ENCODE measurements at regions not wholly inside any gene's neighbourhood (a gene's known extent, or its start where the extent isn't known, plus 50 kb on each side); places are given as distances from the start of the nearest gene placed in this dataset.

- in situ Hi-C loops (cut with HindIII; ENCODE audit: low sequenced_read_pairs), result no loop called here
These were observed 105.1 kb upstream of the SLC25A48 start for GRCh38 chr5:135729321-135729786.

- in situ Hi-C loops (cut with HindIII; ENCODE audit: low sequenced_read_pairs), result no loop called here
These were observed 109.8 kb upstream of the SLC25A48 start for GRCh38 chr5:135724617-135725016.

GRCh38 chr5:135723491-135723890, 111.0 kb upstream of the SLC25A48 start:
- in situ Hi-C loops (cut with HindIII; ENCODE audit: low sequenced_read_pairs), result no loop called here

GRCh38 chr5:135721548-135722090, 112.8 kb upstream of the SLC25A48 start:
- in situ Hi-C loops (cut with HindIII; ENCODE audit: low sequenced_read_pairs), result no loop called here

- in situ Hi-C loops (cut with HindIII; ENCODE audit: low sequenced_read_pairs), result no loop called here
These were observed 114.3 kb upstream of the SLC25A48 start for GRCh38 chr5:135720191-135720590.

- in situ Hi-C loops (cut with HindIII; ENCODE audit: low sequenced_read_pairs), result no loop called here
These were observed 114.9 kb upstream of the SLC25A48 start for GRCh38 chr5:135719428-135720063.

GRCh38 chr5:135718651-135719050, 115.8 kb upstream of the SLC25A48 start:
- in situ Hi-C loops (cut with HindIII; ENCODE audit: low sequenced_read_pairs), result no loop called here

GRCh38 chr5:135718151-135718550, 116.3 kb upstream of the SLC25A48 start:
- in situ Hi-C loops (cut with HindIII; ENCODE audit: low sequenced_read_pairs), result no loop called here

GRCh38 chr5:135715267-135716055, 119.0 kb upstream of the SLC25A48 start:
- in situ Hi-C loops (cut with HindIII; ENCODE audit: low sequenced_read_pairs), result no loop called here

GRCh38 chr5:135714126-135714894, 120.2 kb upstream of the SLC25A48 start:
- in situ Hi-C loops (cut with HindIII; ENCODE audit: low sequenced_read_pairs), result no loop called here

GRCh38 chr5:135713161-135713915, 121.1 kb upstream of the SLC25A48 start:
- in situ Hi-C loops (cut with HindIII; ENCODE audit: low sequenced_read_pairs), result no loop called here

- in situ Hi-C loops (cut with HindIII; ENCODE audit: low sequenced_read_pairs), result no loop called here
These were observed 122.6 kb upstream of the SLC25A48 start for GRCh38 chr5:135711911-135712310.

GRCh38 chr5:135710045-135710675, 124.3 kb upstream of the SLC25A48 start:
- in situ Hi-C loops (cut with HindIII; ENCODE audit: low sequenced_read_pairs), result no loop called here

GRCh38 chr5:135709208-135709575, 125.3 kb upstream of the SLC25A48 start:
- in situ Hi-C loops (cut with HindIII; ENCODE audit: low sequenced_read_pairs), result no loop called here

- in situ Hi-C loops (cut with HindIII; ENCODE audit: low sequenced_read_pairs), result no loop called here
These were observed 125.8 kb upstream of the SLC25A48 start for GRCh38 chr5:135708481-135709207.

- in situ Hi-C loops (cut with HindIII; ENCODE audit: low sequenced_read_pairs), result no loop called here
These were observed 127.2 kb upstream of the SLC25A48 start for GRCh38 chr5:135707302-135707701.

GRCh38 chr5:135706893-135707292, 127.6 kb upstream of the SLC25A48 start:
- in situ Hi-C loops (cut with HindIII; ENCODE audit: low sequenced_read_pairs), result no loop called here

GRCh38 chr5:135706474-135706873, 127.7 kb upstream of the CXCL14 start:
- in situ Hi-C loops (cut with HindIII; ENCODE audit: low sequenced_read_pairs), result no loop called here

GRCh38 chr5:135705941-135706466, 127.2 kb upstream of the CXCL14 start:
- in situ Hi-C loops (cut with HindIII; ENCODE audit: low sequenced_read_pairs), result no loop called here
